ENCODE measurements at regions not wholly inside any gene's neighbourhood (a gene's known extent, or its start where the extent isn't known, plus 50 kb on each side); places are given as distances from the start of the nearest gene placed in this dataset.

GRCh38 chr3:135516143-135516542 lies 449.4 kb upstream of the PPP2R3A start:
- TF ChIP-seq POLR2A (IDR thresholded peaks at IDR 0.05; ENCODE audit: extremely low read depth, insufficient read length) (no peak), CTCF (IDR thresholded peaks at IDR 0.05; ENCODE audit: low read depth, low read length) (no peak), MAX (IDR thresholded peaks at IDR 0.05; ENCODE audit: low read depth, low read length) (no peak)
- no peak for DNase-seq (ENCODE audit: low read depth)
- no peak overlapping the region for H3K4me3 ChIP-seq (ENCODE audit: low read depth, low read length)

GRCh38 chr3:135528413-135529015 lies 437.0 kb upstream of the PPP2R3A start:
- TF ChIP-seq POLR2A (IDR thresholded peaks at IDR 0.05; ENCODE audit: extremely low read depth, insufficient read length) (no peak), CTCF (IDR thresholded peaks at IDR 0.05; ENCODE audit: low read depth, low read length) (no peak), MAX (IDR thresholded peaks at IDR 0.05; ENCODE audit: low read depth, low read length) (no peak), MYC (IDR thresholded peaks at IDR 0.05; ENCODE audit: low read depth, low read length) (no peak)
- no peak overlapping the region for H3K4me3 ChIP-seq (ENCODE audit: low read depth, low read length)
- DNase-seq (ENCODE audit: low read depth): no peak

GRCh38 chr3:135532021-135532420 lies 433.5 kb upstream of the PPP2R3A start:
- DNase-seq (ENCODE audit: low read depth): no peak
- no peak overlapping the region for H3K4me3 ChIP-seq (ENCODE audit: low read depth, low read length)
- no peak for TF ChIP-seq MAX (IDR thresholded peaks at IDR 0.05; ENCODE audit: low read depth, low read length)
- TF ChIP-seq MYC (IDR thresholded peaks at IDR 0.05; ENCODE audit: low read depth, low read length): no peak
- no peak for TF ChIP-seq CTCF (IDR thresholded peaks at IDR 0.05; ENCODE audit: low read depth, low read length)
- TF ChIP-seq POLR2A (IDR thresholded peaks at IDR 0.05; ENCODE audit: extremely low read depth, insufficient read length): no peak

- H3K4me3 ChIP-seq (ENCODE audit: low read depth, low read length): no peak overlapping the region
- no peak for DNase-seq (ENCODE audit: low read depth)
- TF ChIP-seq MYC (IDR thresholded peaks at IDR 0.05; ENCODE audit: low read depth, low read length): no peak
- no peak for TF ChIP-seq MAX (IDR thresholded peaks at IDR 0.05; ENCODE audit: low read depth, low read length)
- no peak for TF ChIP-seq POLR2A (IDR thresholded peaks at IDR 0.05; ENCODE audit: extremely low read depth, insufficient read length)
- no peak for TF ChIP-seq CTCF (IDR thresholded peaks at IDR 0.05; ENCODE audit: low read depth, low read length)
These were observed 427.4 kb upstream of the PPP2R3A start for GRCh38 chr3:135538123-135538522.

- DNase-seq (ENCODE audit: low read depth): no peak
- TF ChIP-seq MYC (IDR thresholded peaks at IDR 0.05; ENCODE audit: low read depth, low read length): no peak
- no peak for TF ChIP-seq POLR2A (IDR thresholded peaks at IDR 0.05; ENCODE audit: extremely low read depth, insufficient read length)
- no peak for TF ChIP-seq MAX (IDR thresholded peaks at IDR 0.05; ENCODE audit: low read depth, low read length)
- TF ChIP-seq CTCF (IDR thresholded peaks at IDR 0.05; ENCODE audit: low read depth, low read length): no peak
- H3K4me3 ChIP-seq (ENCODE audit: low read depth, low read length): no peak overlapping the region
These were observed 426.2 kb upstream of the PPP2R3A start for GRCh38 chr3:135539351-135539750.
